Endodermal cell (in vitro differentiated cells): ENCODE measurements at regions not wholly inside any gene's neighbourhood (a gene's known extent, or its start where the extent isn't known, plus 50 kb on each side); places are given as distances from the start of the nearest gene placed in this dataset.

Source experiments
- DNase-seq: peaks from one replicate; pipeline ENCODE4 v3.0.0-alpha.2; 2017
- H3K27ac ChIP-seq: 2 replicates; pipeline ENCODE4 v1.5.1; 2013; ENCODE audit warnings: mild to moderate bottlenecking, low read depth, low read length, moderate library complexity
- H3K27me3 ChIP-seq: 2 replicates; pipeline ENCODE4 v1.6.1; 2013; ENCODE audit warnings: mild to moderate bottlenecking, low read length, moderate library complexity; ENCODE audit not compliant: insufficient read depth, control insufficient read depth, poor library complexity, severe bottlenecking
- H3K36me3 ChIP-seq: 2 replicates; pipeline ENCODE4 v1.7.0; 2013; ENCODE audit warnings: mild to moderate bottlenecking, low read length, moderate library complexity; ENCODE audit not compliant: control insufficient read depth, insufficient read depth
- H3K4me1 ChIP-seq: one replicate; pipeline ENCODE4 v1.7.0; 2013; ENCODE audit warnings: low read length; ENCODE audit not compliant: control insufficient read depth, insufficient read depth
- H3K4me3 ChIP-seq: 2 replicates; pipeline ENCODE4 v1.5.1; 2013; ENCODE audit warnings: mild to moderate bottlenecking, low read length, moderate library complexity
- H3K9ac ChIP-seq: 2 replicates; pipeline ENCODE4 v1.6.1; 2013; ENCODE audit warnings: mild to moderate bottlenecking, low read length, moderate library complexity; ENCODE audit not compliant: poor library complexity, severe bottlenecking; ENCODE audit errors: extremely low read depth
- H3K9me3 ChIP-seq: 2 replicates; pipeline ENCODE4 v1.6.1; 2013; ENCODE audit warnings: mild to moderate bottlenecking, low read length, moderate library complexity; ENCODE audit not compliant: control insufficient read depth
- H3K27ac Mint-ChIP-seq: 2 replicates; pipeline ENCODE4 v1.8.0; 2020; ENCODE audit warnings: mixed read lengths
- H3K27me3 Mint-ChIP-seq: 2 replicates; pipeline ENCODE4 v1.8.0; 2021; ENCODE audit warnings: mild to moderate bottlenecking, mixed read lengths; ENCODE audit not compliant: insufficient read depth
- H3K36me3 Mint-ChIP-seq: 2 replicates; pipeline ENCODE4 v1.8.0; 2020; ENCODE audit warnings: low read depth, mixed read lengths
- H3K4me1 Mint-ChIP-seq: 2 replicates; pipeline ENCODE4 v1.8.0; 2020; ENCODE audit warnings: mixed read lengths
- H3K4me3 Mint-ChIP-seq: 2 replicates; pipeline ENCODE4 v1.8.0; 2020; ENCODE audit warnings: mild to moderate bottlenecking, moderate library complexity, mixed read lengths
- H3K9me3 Mint-ChIP-seq: 2 replicates; pipeline ENCODE4 v1.8.0; 2020; ENCODE audit warnings: mild to moderate bottlenecking, mixed read lengths
- CTCF ChIP-seq: fragments of 200-600 bp; sonication (generic); conservative IDR thresholded peaks from 2 replicates; pipeline ENCODE4 v1.5.0; 2021; ENCODE audit warnings: antibody characterized with exemption, mild to moderate bottlenecking
- WGBS, 2 experiments: methylation state at CpG; one replicate each; pipeline versions ENCODE4 v1.1.5 to v1.1.7; 2013; ENCODE audit warnings: missing lambda C conversion rate in 2 of 2, mixed read lengths in 1 of 2; ENCODE audit not compliant: insufficient coverage in 1 of 2, insufficient read length in 1 of 2; 5-methylcytosine and 5-hydroxymethylcytosine counted together

GRCh38 chr7:67842571-67842970, 845.9 kb downstream of the TYW1 start:
- H3K4me3 ChIP-seq, result peak overlapping the region; percentile 59
- TF ChIP-seq CTCF, result no peak
- peak overlapping the region; percentile 18 for H3K27ac Mint-ChIP-seq
- H3K27me3 ChIP-seq, result no peaks in the 10 kb centered on the region
- H3K9ac ChIP-seq, result no peak overlapping the region
- peaks cover 17% of the 10 kb centered on the region for H3K4me1 Mint-ChIP-seq
- DNase-seq, result no peak
- H3K36me3 ChIP-seq, result no peaks in the 10 kb centered on the region
- H3K9me3 Mint-ChIP-seq, result peaks cover 11% of the 10 kb centered on the region
- H3K27me3 Mint-ChIP-seq, result peaks cover 6% of the 10 kb centered on the region
- peaks cover 15% of the 10 kb centered on the region for H3K4me1 ChIP-seq
- WGBS, 2 experiments, result 89 to 93% methylated on average over 3 to 4 of the region's 4 CpGs
- no peak overlapping the region for H3K4me3 Mint-ChIP-seq
- H3K9me3 ChIP-seq, result peaks cover 5% of the 10 kb centered on the region
- H3K27ac ChIP-seq, result no peak overlapping the region
- no peaks in the 10 kb centered on the region for H3K36me3 Mint-ChIP-seq

- DNase-seq, result no peak
- Histone ChIP-seq H3K9ac (peak overlapping the region; percentile 8), H3K4me3 (peak overlapping the region; percentile 59), H3K9me3 (peaks cover 5% of the 10 kb centered on the region), H3K27ac (no peak overlapping the region), H3K36me3 (no peaks in the 10 kb centered on the region), H3K27me3 (no peaks in the 10 kb centered on the region), H3K4me1 (peaks cover 15% of the 10 kb centered on the region)
- Mint-ChIP-seq H3K36me3 (no peaks in the 10 kb centered on the region), H3K4me3 (peak overlapping the region; percentile 16), H3K4me1 (peaks cover 17% of the 10 kb centered on the region), H3K9me3 (peaks cover 11% of the 10 kb centered on the region), H3K27ac (peak overlapping the region; percentile 18), H3K27me3 (peaks cover 6% of the 10 kb centered on the region)
- 64 to 75% methylated on average over 6 of the region's 6 CpGs for WGBS, 2 experiments
- TF ChIP-seq CTCF, result no peak
These were observed 846.5 kb downstream of the TYW1 start for GRCh38 chr7:67843001-67843565.

GRCh38 chr7:67843615-67844014, 847.0 kb downstream of the TYW1 start:
- 57 to 88% methylated on average over 3 to 4 of the region's 4 CpGs for WGBS, 2 experiments
- H3K36me3 ChIP-seq, result no peaks in the 10 kb centered on the region
- H3K4me1 Mint-ChIP-seq, result peaks cover 17% of the 10 kb centered on the region
- no peak for TF ChIP-seq CTCF
- peak; percentile 51 for DNase-seq
- H3K9ac ChIP-seq, result no peak overlapping the region
- no peak overlapping the region for H3K4me3 Mint-ChIP-seq
- H3K27me3 Mint-ChIP-seq, result peaks cover 6% of the 10 kb centered on the region
- peaks cover 15% of the 10 kb centered on the region for H3K4me1 ChIP-seq
- no peak overlapping the region for H3K27ac ChIP-seq
- H3K4me3 ChIP-seq, result peak overlapping the region; percentile 59
- H3K36me3 Mint-ChIP-seq, result no peaks in the 10 kb centered on the region
- peak overlapping the region; percentile 18 for H3K27ac Mint-ChIP-seq
- peaks cover 11% of the 10 kb centered on the region for H3K9me3 Mint-ChIP-seq
- peaks cover 5% of the 10 kb centered on the region for H3K9me3 ChIP-seq
- H3K27me3 ChIP-seq, result no peaks in the 10 kb centered on the region
